HL-60 (cell line): ENCODE measurements at regions not wholly inside any gene's neighbourhood (a gene's known extent, or its start where the extent isn't known, plus 50 kb on each side); places are given as distances from the start of the nearest gene placed in this dataset.

Experiments used
- GABPA ChIP-seq: IDR thresholded peaks from 2 replicates; pipeline ENCODE4 v1.6.1; 2012; ENCODE audit warnings: low read depth
- POLR2AphosphoS5 ChIP-seq: IDR thresholded peaks from 2 replicates; pipeline ENCODE4 v1.6.1; 2012; ENCODE audit warnings: low read depth
- SPI1 ChIP-seq: IDR thresholded peaks from 2 replicates; pipeline ENCODE4 v1.6.1; 2012; ENCODE audit warnings: low read depth, mild to moderate bottlenecking, borderline replicate concordance
- TF ChIP-seq, protein P1 (sequence below): IDR thresholded peaks from one replicate; pipeline ENCODE4 v1.5.1; 2011; ENCODE audit warnings: low read length, control low read depth, inconsistent platforms; ENCODE audit not compliant: insufficient read depth
- TF ChIP-seq, protein P2 (sequence below): IDR thresholded peaks from 2 replicates; pipeline ENCODE4 v1.6.1; 2012; ENCODE audit warnings: low read depth; ENCODE audit not compliant: insufficient replicate concordance

DNA sequence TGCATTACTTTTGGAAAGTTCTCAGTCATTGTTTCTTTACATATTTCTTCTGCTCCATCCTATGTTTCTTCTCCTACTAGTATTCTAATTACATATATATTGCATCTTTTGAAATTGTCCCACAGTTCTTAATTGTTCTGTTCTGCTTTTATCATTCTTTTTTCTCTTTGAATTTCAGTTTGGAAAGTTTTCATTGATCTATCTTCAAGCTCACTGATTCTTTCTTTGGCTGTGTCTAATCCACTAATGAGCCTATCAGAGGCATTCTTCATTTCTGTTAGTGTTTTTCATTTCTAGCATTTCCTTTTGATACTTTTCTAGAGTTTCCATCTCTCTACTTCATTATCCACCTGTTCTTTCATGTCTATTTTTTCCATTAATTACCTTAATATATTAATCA is 159.0 kb upstream of the KCNJ15 start:
- TF ChIP-seq GABPA (no peak), POLR2AphosphoS5 (no peak), SPI1 (no peak)
- TF ChIP-seq, protein P1, sequence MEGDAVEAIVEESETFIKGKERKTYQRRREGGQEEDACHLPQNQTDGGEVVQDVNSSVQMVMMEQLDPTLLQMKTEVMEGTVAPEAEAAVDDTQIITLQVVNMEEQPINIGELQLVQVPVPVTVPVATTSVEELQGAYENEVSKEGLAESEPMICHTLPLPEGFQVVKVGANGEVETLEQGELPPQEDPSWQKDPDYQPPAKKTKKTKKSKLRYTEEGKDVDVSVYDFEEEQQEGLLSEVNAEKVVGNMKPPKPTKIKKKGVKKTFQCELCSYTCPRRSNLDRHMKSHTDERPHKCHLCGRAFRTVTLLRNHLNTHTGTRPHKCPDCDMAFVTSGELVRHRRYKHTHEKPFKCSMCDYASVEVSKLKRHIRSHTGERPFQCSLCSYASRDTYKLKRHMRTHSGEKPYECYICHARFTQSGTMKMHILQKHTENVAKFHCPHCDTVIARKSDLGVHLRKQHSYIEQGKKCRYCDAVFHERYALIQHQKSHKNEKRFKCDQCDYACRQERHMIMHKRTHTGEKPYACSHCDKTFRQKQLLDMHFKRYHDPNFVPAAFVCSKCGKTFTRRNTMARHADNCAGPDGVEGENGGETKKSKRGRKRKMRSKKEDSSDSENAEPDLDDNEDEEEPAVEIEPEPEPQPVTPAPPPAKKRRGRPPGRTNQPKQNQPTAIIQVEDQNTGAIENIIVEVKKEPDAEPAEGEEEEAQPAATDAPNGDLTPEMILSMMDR = no peak
- TF ChIP-seq, protein P2, sequence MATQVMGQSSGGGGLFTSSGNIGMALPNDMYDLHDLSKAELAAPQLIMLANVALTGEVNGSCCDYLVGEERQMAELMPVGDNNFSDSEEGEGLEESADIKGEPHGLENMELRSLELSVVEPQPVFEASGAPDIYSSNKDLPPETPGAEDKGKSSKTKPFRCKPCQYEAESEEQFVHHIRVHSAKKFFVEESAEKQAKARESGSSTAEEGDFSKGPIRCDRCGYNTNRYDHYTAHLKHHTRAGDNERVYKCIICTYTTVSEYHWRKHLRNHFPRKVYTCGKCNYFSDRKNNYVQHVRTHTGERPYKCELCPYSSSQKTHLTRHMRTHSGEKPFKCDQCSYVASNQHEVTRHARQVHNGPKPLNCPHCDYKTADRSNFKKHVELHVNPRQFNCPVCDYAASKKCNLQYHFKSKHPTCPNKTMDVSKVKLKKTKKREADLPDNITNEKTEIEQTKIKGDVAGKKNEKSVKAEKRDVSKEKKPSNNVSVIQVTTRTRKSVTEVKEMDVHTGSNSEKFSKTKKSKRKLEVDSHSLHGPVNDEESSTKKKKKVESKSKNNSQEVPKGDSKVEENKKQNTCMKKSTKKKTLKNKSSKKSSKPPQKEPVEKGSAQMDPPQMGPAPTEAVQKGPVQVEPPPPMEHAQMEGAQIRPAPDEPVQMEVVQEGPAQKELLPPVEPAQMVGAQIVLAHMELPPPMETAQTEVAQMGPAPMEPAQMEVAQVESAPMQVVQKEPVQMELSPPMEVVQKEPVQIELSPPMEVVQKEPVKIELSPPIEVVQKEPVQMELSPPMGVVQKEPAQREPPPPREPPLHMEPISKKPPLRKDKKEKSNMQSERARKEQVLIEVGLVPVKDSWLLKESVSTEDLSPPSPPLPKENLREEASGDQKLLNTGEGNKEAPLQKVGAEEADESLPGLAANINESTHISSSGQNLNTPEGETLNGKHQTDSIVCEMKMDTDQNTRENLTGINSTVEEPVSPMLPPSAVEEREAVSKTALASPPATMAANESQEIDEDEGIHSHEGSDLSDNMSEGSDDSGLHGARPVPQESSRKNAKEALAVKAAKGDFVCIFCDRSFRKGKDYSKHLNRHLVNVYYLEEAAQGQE = no peak
